HEK293T (cell line): ENCODE measurements at regions not wholly inside any gene's neighbourhood (a gene's known extent, or its start where the extent isn't known, plus 50 kb on each side); places are given as distances from the start of the nearest gene placed in this dataset.

Experiments used
- ARNT ChIP-seq: fragments of 450-650 bp; IDR thresholded peaks from 2 replicates; pipeline ENCODE4 v1.6.1; 2017; ENCODE audit warnings: mild to moderate bottlenecking
- BHLHE40 ChIP-seq: fragments of 450-650 bp; IDR thresholded peaks from 2 replicates; pipeline ENCODE4 v1.6.1; 2016; ENCODE audit warnings: mild to moderate bottlenecking, moderate library complexity, borderline replicate concordance
- ELF4 ChIP-seq: fragments of 450-650 bp; IDR thresholded peaks from 2 replicates; pipeline ENCODE4 v1.6.1; 2017; ENCODE audit warnings: antibody characterized with exemption
- FOXA1 ChIP-seq: fragments of 450-650 bp; IDR thresholded peaks from 2 replicates; pipeline ENCODE4 v1.6.1; 2016; ENCODE audit warnings: mild to moderate bottlenecking
- FOXK2 ChIP-seq: fragments of 450-650 bp; IDR thresholded peaks from 2 replicates; pipeline ENCODE4 v1.6.1; 2016; ENCODE audit warnings: mild to moderate bottlenecking
- FOXM1 ChIP-seq: fragments of 450-650 bp; IDR thresholded peaks from 2 replicates; pipeline ENCODE4 v1.6.1; 2017; ENCODE audit warnings: mild to moderate bottlenecking, borderline replicate concordance
- HDGF ChIP-seq: fragments of 450-650 bp; IDR thresholded peaks from 2 replicates; pipeline ENCODE4 v1.6.1; 2017; ENCODE audit warnings: antibody characterized with exemption, borderline replicate concordance
- LEF1 ChIP-seq: fragments of 450-650 bp; IDR thresholded peaks from 2 replicates; pipeline ENCODE4 v1.6.1; 2017; ENCODE audit warnings: mild to moderate bottlenecking, borderline replicate concordance
- SP1 ChIP-seq: fragments of 450-650 bp; IDR thresholded peaks from 2 replicates; pipeline ENCODE4 v1.6.1; 2017
- SUZ12 ChIP-seq: fragments of 450-650 bp; IDR thresholded peaks from 2 replicates; pipeline ENCODE4 v1.6.1; 2016; ENCODE audit warnings: mild to moderate bottlenecking
- TARDBP ChIP-seq: fragments of 450-650 bp; IDR thresholded peaks from 2 replicates; pipeline ENCODE4 v1.6.1; 2016
- ZNF384 ChIP-seq: fragments of 450-650 bp; IDR thresholded peaks from 2 replicates; pipeline ENCODE4 v1.6.1; 2016
- TF ChIP-seq, protein P1 (sequence below): fragments of 450-650 bp; IDR thresholded peaks from 2 replicates; pipeline ENCODE4 v1.6.1; 2016

- no peak for TF ChIP-seq BHLHE40
- no peak for TF ChIP-seq SP1
- no peak for TF ChIP-seq SUZ12
- TF ChIP-seq ZNF384 = no peak
- TF ChIP-seq ARNT = no peak
- TF ChIP-seq TARDBP = no peak
- no peak for TF ChIP-seq FOXK2
- TF ChIP-seq HDGF = no peak
- no peak for TF ChIP-seq ELF4
- TF ChIP-seq LEF1 = no peak
- no peak for TF ChIP-seq FOXM1
- TF ChIP-seq, protein P1, sequence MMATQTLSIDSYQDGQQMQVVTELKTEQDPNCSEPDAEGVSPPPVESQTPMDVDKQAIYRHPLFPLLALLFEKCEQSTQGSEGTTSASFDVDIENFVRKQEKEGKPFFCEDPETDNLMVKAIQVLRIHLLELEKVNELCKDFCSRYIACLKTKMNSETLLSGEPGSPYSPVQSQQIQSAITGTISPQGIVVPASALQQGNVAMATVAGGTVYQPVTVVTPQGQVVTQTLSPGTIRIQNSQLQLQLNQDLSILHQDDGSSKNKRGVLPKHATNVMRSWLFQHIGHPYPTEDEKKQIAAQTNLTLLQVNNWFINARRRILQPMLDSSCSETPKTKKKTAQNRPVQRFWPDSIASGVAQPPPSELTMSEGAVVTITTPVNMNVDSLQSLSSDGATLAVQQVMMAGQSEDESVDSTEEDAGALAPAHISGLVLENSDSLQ = no peak
- no peak for TF ChIP-seq FOXA1
These were observed 270.2 kb upstream of the PDE4D start for GRCh38 chr5:60163762-60164161.
